HG02870 (cell line): ENCODE measurements at regions not wholly inside any gene's neighbourhood (a gene's known extent, or its start where the extent isn't known, plus 50 kb on each side); places are given as distances from the start of the nearest gene placed in this dataset.

Experiments used
- ATAC-seq: cut with Tn5 transposase; IDR thresholded peaks from one replicate; pipeline ENCODE4 v1.9.1; 2021; ENCODE audit warnings: mild to moderate bottlenecking, moderate library complexity; ENCODE audit not compliant: unreplicated experiment

- ATAC-seq: no peak
Measured at GRCh38 chr10:131480066-131480465, 168.5 kb upstream of the TCERG1L start.

- no peak for ATAC-seq
Measured at GRCh38 chr10:131480861-131481260, 169.3 kb upstream of the TCERG1L start.

- ATAC-seq: no peak
Measured at GRCh38 chr10:131485732-131486131, 174.2 kb upstream of the TCERG1L start.

GRCh38 chr10:131487822-131488221 lies 176.3 kb upstream of the TCERG1L start:
- no peak for ATAC-seq

GRCh38 chr10:131490991-131491594 lies 179.6 kb upstream of the TCERG1L start:
- ATAC-seq: no peak

GRCh38 chr10:131492211-131492857 lies 180.8 kb upstream of the TCERG1L start:
- ATAC-seq: no peak

- ATAC-seq: no peak
Measured at GRCh38 chr10:131493432-131493831, 181.9 kb upstream of the TCERG1L start.

- no peak for ATAC-seq
Measured at GRCh38 chr10:131494451-131494850, 182.9 kb upstream of the TCERG1L start.

GRCh38 chr10:131495224-131495623 lies 183.7 kb upstream of the TCERG1L start:
- no peak for ATAC-seq

- ATAC-seq: no peak
Measured at GRCh38 chr10:131495892-131496291, 184.4 kb upstream of the TCERG1L start.

- no peak for ATAC-seq
Measured at GRCh38 chr10:131496351-131497052, 185.0 kb upstream of the TCERG1L start.

GRCh38 chr10:131499566-131499965 lies 188.0 kb upstream of the TCERG1L start:
- no peak for ATAC-seq

GRCh38 chr10:131500181-131500580 lies 188.7 kb upstream of the TCERG1L start:
- ATAC-seq: no peak

GRCh38 chr10:131500892-131501291 lies 189.4 kb upstream of the TCERG1L start:
- ATAC-seq: no peak

- no peak for ATAC-seq
Measured at GRCh38 chr10:131503992-131504391, 192.5 kb upstream of the TCERG1L start.

- no peak for ATAC-seq
Measured at GRCh38 chr10:131511391-131511790, 199.9 kb upstream of the TCERG1L start.

- no peak for ATAC-seq
Measured at GRCh38 chr10:131512852-131513251, 201.3 kb upstream of the TCERG1L start.

GRCh38 chr10:131513445-131513844 lies 201.9 kb upstream of the TCERG1L start:
- ATAC-seq: no peak

- ATAC-seq: no peak
Measured at GRCh38 chr10:131513901-131514300, 202.4 kb upstream of the TCERG1L start.

GRCh38 chr10:131514454-131514853 lies 202.9 kb upstream of the TCERG1L start:
- ATAC-seq: no peak

GRCh38 chr10:131516285-131516684 lies 204.8 kb upstream of the TCERG1L start:
- ATAC-seq: no peak

- ATAC-seq: no peak
Measured at GRCh38 chr10:131517781-131518180, 206.3 kb upstream of the TCERG1L start.
